CD4-positive, alpha-beta T cell treated with Interleukin-4 for 1 hour (primary cell): ENCODE measurements at regions not wholly inside any gene's neighbourhood (a gene's known extent, or its start where the extent isn't known, plus 50 kb on each side); places are given as distances from the start of the nearest gene placed in this dataset.
A peak's percentile ranks its signal among the peaks of the same experiment; 100 is the strongest.
"Not testable (repeated sequence)": the region's sequence is repeated elsewhere in the genome, so short reads cannot be mapped to it uniquely, and the experiment has no call there.

Source experiments
- DNase-seq, 2 donors: peaks; one replicate each; pipeline ENCODE4 v3.0.0-alpha.2; 2020 to 2022

DNA sequence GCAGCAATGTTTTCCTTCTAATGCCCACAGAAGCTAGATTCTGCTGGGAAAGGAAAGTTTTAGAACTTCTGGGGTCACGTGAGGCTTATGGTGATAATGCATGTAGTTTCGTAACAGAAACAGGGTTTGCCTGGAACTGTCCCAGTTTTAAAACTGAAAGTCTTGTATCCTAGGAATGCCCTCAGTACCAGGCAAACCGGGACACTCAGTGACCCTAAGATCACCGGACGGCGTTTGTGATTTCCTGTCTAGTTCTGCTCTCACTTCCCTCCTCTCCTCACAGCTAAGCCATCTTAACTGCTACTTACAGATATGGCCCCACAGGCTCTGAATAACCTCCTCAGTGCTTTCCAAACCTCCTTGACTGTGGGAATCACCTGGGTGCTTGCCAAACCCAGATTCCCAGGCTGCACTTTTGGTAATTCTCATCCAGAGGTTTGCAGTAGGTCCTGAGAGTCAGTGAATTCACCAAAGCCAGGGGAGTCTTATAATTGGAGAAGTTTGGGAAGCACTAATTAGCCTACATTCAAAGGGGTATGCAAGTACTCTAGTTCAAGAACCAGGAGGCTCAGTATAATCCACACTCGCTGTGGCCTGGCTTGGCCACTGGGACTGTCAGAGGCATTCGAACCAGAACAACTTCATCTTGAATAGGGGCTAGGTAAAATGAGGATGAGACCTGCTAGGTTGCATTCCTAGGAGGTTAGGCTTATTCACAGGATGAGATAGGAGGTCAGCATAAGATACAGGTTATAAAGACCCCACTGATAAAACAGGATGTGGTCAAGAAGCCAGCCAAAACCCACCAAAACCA, 231.6 kb upstream of the MYLIP start:
- DNase-seq, result no peak

DNA sequence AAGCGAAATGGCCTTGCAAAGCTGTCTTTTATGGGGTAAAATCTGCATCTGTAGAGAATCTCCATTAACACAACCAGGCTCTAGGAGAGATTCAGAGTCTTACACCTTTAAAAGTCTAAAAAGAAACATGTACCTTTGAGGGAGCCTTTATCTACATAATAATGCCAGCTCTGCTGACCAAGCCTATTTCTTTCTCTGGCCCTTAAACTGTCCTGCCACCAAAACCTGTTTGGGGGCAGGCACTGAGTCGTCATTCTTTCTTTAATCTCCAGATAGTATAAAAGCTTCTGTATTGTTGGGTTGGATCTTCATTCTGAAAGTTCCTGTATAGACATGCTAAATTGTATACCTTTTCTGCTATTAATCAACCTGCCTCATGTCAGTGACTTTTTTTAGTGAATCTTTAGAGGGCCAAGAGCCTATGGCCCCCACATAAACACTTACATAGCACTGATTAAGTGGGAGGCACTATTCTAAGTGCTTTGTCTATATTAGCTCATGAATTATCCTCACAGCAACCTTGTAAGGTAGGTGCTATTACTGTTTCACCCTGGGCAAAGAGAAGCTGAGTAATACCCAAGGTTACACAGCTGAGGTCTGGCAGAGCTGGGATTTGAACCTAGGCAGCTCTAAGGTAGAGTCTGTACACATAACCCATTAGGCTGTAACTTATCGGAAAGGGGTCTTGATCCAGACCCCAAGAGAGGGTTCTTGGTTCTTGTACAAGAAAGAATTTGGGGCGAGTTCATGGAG, 232.3 kb upstream of the DTNBP1 start:
- no peak for DNase-seq

DNA sequence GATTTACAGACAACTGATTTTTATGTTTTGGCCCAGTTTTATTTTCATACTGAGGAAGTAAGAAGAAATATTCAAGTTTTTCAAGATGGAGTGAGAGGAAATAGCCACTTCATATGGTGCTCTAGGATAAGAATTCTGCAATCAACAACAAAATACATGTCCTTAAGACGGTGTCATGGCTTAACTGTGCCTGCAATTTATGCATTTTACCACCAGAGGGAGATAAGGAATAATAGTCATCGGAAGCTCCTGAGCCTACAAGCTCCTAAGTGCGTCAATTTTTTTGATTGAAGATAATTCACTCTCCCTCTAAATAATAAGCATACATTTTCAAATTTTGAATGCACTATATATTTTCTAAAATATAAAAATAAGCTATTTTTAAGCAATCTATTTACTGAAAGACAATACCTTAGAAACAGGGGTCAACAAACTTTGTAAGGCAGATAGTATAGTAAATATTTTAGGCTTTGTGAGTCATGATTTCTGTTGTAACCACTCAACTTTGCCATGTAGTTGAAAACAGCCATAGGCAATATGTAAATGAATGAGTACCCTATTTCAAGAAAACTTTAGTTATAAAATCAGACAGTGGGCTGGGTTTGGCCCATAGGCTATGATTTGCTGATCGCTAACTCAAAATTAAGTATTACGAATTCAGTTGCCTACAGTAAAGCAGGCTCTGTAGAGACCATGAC, 230.9 kb upstream of the DTNBP1 start:
- DNase-seq, result no peak

DNA sequence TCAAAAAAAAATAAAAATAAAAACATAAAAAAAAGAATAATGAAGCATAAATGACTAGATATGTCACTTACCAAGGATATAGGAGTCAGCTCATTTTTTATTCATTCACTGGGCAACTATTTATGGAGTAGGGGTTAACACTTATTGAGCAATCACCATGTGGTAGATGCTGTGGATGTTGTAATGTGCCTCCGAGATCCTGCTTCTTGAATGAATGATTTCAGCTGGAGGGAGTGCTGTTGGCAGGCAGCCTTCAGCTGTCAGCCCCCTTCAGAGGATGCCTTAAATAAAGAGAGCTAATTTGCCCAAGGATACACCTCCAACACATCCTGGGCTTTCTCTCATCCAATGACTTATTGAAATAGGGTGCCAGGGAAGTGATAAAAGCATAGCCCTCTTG, 229.5 kb upstream of the DTNBP1 start:
- no peak for DNase-seq

DNA sequence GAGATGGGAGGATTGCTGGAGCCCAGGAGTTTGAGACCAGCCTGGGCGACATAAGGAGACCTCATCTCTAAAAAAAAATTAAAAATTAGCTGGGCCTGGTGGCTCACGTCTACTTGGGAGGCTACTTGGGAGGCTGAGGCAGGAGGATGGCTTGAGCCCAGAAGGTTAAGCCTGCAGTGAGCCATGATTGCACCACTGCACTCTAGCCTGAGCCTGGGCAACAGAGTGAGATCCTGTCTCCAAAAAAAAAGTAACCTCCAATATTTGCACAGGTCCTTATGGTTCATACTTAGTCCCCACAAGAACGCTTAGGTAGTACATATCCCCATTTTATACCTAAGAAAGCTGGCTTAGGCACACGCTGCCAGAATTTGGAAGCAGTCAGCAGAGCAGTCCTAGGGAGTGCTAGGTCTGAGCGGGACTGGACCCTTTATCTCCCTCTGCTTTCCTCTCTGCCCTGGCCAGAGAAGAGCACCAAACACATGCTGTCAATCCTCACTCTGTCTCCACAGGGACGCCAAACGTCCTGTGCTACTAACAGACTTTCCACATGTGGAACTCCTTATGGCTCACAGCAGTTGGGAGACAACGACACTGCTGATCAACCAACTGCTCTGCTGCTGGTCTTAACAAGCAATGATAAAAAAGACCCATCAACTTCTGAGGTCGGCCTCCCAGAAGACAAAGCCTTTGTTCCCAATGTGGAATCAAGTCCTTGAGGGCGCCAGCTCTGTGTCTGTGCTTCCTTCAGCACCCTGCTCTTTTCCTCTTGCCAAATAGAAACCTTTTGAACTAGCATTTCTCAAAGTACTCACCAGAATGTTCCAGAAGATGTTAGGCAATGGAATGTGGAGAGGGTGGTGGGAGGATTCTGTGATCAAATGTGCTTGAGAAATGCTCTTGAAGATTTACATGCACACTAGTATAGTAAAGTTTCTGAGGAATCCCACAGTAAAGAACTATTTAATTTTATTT, 226.3 kb upstream of the DTNBP1 start:
- DNase-seq, result no peak

DNA sequence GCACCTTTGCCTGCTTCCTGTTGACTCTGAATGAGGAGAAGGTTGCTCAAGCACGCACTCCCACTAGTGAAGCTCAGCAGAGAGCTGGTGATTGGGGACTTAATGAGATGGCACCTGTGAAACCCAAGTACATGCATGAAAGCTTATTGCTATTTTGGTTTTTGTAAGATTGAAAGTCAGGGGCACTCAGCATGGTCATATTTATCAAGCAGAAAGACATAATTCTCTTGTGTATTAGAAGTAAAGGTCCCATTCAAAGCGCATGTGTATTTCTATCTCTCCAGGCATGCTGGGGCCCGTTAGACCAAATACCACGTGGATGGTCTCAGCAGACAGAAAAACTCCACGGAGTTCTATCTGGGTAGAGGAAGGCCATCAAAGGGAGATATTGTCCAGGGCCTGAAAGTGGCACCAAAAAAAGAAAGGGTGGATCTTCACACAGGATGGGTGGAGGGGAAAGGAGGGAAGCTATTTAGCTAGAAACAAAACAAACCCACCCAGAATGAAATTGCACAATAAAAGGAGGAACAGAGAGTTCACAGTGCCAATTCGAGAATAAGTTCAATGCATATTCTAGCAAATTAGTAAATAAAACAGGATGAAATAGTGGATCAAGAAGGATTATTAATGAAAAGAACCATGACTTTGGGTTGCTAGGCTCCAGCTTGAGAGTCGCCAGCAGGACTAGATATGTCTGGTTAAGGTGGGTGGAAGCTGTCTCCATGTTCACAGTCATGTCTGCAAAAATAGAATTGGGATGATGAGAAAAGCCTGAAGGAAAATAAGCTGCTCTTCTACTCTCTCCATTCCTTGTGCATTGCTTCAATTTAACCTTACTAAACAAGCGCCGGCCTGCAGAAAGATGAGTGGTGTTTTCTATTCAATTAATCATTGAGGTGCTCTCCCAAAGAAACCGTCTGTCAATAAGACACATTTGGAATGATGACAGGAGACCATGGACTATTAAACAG, 224.9 kb upstream of the DTNBP1 start:
- no peak for DNase-seq

DNA sequence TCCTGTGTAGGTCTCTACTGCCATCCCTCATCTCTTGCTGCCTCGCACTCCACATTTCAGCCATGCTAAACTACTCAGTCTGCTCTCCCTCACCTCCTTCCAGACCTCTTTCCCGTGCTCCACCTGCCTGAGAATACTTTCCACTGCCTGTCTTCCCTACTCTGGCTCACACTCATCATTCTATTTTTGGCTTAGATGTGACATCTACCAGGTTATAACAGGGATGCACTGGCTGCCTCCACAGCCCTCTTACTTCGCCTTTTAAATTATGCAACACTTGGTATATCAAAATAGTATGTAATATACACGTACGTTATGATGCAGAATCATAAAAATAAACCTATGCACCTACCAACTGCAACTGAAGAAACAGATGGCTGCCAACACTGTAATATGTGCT, 222.8 kb upstream of the DTNBP1 start:
- DNase-seq, result no peak

DNA sequence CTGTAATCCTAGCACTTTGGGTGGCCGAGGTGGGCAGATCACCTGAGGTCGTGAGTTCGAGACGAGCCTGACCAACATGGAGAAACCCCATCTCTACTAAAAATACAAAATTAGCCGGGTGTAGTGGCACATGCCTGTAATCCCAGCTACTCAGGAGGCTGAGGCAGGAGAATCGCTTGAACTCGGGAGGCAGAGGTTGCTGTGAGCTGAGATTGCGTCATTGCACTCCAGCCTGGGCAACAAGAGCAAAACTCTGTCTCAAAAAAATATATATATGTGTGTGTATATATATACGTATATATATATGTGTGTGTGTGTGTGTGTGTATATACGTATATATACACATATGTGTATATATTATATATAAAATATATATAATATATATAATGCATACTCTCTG, 220.8 kb upstream of the DTNBP1 start:
- DNase-seq, result not testable (repeated sequence)

DNA sequence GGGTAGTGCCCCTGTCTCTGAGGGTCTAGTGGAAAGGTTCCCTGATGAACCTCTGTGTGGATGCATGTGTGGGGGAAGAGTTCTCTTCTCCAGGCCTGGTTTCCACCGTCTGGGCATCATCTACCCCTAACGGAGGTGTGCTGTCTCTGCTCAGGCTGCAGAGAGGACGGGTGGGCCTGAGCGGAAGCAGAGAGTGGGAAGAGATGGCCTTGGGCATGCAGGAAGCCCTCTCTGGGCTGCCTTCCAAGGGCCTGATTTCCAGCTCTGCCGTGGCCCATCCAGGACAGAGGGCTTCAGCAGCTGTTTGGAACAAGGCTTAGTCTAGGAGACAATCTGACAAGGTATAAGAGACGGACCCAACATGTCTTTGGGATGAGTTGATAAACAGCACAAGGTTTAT, 220.1 kb upstream of the DTNBP1 start:
- DNase-seq, result no peak

DNA sequence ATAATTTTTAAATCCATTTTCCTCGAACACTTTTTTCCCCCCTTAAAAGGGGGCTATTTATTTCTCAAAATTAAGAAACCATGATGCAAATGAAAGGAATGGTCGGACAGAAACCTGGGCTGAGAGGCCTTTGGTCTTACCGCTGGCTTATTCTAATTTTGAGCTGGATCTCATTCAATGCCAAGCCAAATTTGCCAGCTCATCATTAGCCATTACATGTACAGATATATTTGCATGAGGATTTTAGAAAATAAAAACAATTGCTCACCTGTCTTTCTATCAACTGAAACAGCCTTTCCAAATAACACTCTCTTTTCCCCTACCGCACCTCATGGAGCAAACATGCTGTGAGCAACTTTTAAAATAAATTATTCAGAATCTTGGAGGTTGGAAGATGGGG, 219.5 kb upstream of the DTNBP1 start:
- no peak for DNase-seq

DNA sequence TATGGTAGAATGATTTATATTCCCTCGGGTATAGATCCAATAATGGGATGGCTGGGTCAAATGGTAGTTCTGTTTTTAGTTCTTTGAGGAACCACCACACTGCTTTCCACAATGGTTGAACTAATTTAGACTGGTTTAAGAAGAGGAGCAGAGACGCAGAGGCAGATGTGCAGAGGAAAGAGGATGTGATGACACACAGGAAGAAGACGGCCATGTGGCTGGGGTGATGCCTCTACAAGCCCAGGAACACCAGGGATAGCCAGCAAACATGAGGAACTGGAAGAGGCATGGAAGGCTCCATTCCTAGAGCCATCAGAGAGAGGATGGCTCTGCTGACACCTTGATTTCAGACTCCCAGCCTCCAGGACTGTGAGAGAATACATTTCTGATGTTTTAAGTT, 218.3 kb upstream of the DTNBP1 start:
- DNase-seq, result peak in 1 of 2 donors; percentile 33

DNA sequence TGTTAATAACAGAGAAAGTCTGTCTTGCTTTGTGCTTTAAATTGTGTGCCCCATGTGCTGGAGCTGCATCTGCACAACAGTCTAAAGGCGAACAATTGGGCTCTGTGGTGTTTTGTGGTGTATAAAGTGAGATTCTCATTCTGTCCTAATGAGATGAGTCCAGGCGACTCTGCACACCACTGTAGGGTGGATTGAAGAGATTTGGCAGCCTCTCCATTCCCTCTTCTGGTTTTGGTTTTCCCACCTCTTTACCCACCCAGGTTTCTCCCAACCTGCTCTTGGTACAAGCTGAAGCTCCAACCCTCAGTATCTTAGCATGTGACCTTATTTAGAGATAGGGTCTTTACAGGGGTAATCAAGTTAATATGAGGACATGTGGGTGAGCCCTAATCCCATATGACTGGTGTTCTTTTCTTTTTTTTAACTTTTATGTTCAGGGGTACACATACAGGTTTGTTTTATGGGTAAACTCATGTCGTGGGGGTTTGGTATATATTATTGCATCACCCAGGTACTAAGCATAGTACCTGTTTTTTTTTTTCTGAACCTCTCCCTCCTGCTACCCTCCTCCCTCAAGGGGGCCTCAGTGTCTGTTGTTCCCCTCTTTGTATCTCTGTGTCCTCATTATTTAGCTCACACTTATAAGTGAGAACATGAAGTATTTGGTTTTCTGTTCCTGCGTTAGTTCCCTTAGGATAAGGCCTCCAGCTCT, 217.6 kb upstream of the DTNBP1 start:
- DNase-seq, result no peak

DNA sequence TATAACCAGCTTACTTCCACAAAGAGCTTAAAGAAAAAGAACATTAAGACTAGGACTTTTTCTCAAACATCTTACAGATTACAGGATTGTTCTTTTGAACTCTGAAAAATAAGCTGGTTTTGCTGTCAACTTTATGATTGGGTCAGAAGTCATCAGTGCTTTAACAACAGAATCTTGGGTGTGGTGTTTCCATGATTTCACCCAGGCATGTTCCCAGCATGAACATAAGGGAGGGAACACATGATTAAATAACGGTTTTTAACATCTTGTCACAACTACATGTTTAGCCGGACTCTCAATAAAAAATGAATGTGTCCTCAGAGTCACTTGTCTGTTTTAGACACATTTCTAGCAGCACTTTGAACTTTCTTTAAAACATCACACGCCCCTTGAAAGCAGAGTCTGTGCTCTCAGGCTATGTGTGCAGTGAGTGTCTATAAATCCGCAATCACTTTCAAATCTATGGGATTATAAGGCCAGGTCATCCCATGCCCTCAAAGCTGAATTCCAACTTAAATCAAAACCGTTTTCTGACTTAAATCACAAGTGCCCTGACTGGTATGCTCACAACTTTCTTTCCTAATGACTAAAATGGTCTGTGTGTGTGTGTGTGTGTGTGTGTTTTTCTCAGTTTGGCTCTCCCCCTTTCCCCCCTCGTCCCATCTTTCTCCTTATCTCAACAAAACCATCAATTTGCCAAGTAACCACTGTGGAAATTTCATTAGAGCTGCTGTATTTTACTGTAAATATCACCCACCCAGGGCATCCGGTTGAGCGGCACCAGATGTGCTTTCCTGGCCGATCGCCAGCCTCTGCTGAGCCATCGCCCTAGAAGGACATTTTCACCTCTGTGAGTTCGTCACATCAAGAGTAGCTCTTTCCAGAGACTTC, 216.8 kb upstream of the DTNBP1 start:
- peak; percentile 33 to 43 for DNase-seq

DNA sequence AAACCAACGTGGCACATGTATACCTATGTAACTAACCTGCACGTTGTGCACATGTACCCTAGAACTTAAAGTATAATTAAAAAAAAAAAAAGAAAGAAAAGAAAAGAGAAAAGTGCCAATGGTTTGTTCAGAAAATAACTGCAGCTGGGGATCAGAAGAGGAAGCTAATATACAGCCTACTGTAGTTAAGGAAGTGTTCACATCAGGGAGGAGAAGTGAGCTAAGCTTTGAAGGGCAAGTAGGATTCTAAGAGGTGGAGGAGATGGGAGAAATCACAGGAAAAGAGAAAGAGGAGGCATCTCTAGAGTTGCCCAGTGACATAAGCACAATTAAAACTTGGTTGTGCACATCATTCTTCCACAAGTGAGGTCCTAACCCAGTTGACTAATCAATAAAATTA, 214.4 kb upstream of the DTNBP1 start:
- DNase-seq, result no peak

DNA sequence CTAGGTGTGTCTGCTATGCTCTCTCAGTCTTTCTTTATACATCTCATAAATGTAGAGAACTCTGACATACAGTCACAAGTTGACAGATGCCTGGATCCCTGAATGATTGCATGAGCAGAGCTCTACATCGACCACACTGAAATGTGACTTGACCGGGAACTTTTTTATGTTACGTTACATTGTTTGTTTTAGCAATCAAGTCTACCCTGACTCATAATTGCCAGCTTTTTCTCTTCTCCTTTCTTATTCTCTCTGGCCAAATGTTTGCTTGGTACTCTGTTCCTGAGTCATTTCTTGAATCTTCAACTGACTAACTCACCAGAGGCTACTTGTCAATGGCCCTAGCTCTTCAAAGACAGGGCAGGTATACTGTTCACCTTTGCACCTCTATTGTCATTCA, 213.6 kb upstream of the DTNBP1 start:
- DNase-seq, result peak in 1 of 2 donors; percentile 26

DNA sequence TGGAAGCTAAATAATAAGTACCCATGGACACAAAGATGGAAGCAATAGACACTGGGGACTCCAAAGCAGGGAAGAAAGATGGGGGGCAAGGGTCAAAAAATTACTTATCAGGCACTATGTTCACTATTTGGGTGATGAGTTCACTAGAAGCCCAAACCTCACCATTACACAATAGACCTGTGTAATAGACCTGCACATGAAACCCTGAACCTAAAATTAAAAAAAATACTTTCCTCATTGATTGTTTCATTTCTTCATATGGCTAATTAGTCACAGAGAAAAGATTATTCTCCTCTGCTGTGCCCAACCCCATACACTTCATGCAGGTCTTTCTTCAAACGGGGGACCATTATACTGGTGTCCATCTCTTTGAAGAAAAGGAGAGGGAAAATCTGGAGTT, 213.0 kb upstream of the DTNBP1 start:
- DNase-seq, result no peak

DNA sequence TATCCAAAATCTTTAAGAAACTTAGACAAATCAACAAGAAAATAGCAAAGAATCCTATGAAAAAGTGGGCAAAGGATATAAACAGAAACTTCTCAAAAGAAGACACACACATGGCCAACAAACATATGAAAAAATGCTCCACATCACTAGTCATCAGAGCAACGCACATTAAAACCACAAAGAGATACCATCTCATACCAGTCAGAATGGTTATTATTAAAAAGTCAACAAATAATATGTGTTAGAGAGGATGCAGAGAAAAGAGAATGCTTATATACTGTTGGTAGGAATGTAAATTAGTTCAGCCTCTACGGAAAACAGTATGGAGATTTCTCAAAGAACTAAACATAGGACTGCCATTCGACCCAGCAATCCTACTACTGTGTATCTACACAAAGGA, 212.0 kb upstream of the DTNBP1 start:
- DNase-seq, result no peak

DNA sequence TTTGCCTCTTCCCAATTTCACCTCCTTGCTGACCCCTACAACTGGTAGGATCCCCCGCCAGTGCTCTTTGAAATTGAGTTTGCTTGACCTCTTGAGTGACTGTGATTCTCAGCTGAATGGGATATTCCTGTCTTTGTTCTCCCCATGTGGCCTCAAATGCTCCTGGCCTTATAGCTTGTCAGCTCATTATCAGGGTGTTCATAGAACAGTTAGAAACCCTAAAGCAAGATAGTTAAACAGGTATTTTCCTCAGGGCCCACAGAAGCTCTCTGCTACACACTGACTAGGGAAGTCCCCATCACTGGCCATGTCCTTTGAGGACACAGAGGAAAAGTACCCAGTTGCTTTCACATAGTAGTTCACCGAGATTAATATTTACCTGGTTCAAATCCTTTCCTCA, 211.5 kb upstream of the DTNBP1 start:
- no peak for DNase-seq

DNA sequence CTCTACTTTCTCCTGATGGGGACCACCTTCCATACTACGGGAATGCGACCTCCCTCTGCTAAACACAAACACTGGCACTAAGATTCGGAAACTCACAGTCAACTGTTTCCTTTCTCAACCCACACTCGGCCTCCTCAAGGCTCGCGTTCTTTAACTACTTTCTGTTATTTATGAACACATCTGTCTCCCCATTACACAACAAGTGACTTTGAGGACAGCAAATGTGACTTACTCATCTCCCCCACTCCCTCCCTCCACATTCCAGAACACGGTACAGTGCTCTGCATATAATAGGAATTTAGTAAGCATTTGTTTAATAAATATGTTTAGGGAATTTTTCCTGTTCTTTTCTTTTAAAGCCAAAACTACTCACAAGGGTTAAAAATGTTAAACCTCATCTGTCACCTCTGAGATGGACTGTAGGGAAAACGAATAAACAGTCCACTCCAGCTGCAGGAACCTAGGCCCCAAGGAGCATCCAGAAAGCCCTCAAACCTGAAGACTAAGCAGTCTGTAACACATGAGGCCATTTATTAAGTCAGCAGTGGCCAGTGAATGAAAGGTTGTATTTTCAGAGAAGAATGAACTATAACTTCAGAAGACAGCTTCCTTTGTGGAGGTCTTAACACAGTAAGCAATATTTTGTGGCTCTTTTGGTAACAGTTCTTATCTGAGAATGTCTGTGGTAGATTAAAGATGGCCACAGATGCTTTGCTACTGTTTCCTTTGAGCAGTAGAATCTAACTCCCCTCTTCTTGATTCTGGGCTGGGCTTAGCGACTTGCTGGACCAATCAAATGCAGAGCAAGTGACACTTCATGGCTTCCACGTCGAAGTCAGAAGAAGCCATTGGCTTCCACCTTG, 209.6 kb upstream of the DTNBP1 start:
- DNase-seq, result no peak
